GM19023 (cell line): ENCODE measurements at regions not wholly inside any gene's neighbourhood (a gene's known extent, or its start where the extent isn't known, plus 50 kb on each side); places are given as distances from the start of the nearest gene placed in this dataset.

Source experiments
- ATAC-seq: cut with Tn5 transposase; IDR thresholded peaks from one replicate; pipeline ENCODE4 v1.9.1; 2021; ENCODE audit warnings: mild to moderate bottlenecking, moderate library complexity; ENCODE audit not compliant: unreplicated experiment

- ATAC-seq: no peak
Observed at GRCh38 chr18:78725426-78725825, 254.2 kb upstream of the SALL3 start.

GRCh38 chr18:78726326-78727056, 253.1 kb upstream of the SALL3 start:
- ATAC-seq: no peak

GRCh38 chr18:78727057-78727739, 252.4 kb upstream of the SALL3 start:
- ATAC-seq: no peak

- ATAC-seq: no peak
Observed at GRCh38 chr18:78727877-78728783, 251.5 kb upstream of the SALL3 start.

- no peak for ATAC-seq
Observed at GRCh38 chr18:78728784-78729467, 250.7 kb upstream of the SALL3 start.

GRCh38 chr18:78730546-78730945, 249.1 kb upstream of the SALL3 start:
- ATAC-seq: no peak

- ATAC-seq: no peak
Observed at GRCh38 chr18:78731016-78731397, 248.6 kb upstream of the SALL3 start.

GRCh38 chr18:78731398-78732032, 248.1 kb upstream of the SALL3 start:
- ATAC-seq: no peak

- no peak for ATAC-seq
Observed at GRCh38 chr18:78732273-78733210, 247.1 kb upstream of the SALL3 start.

GRCh38 chr18:78733762-78734613, 245.6 kb upstream of the SALL3 start:
- no peak for ATAC-seq

GRCh38 chr18:78734614-78734945, 245.0 kb upstream of the SALL3 start:
- ATAC-seq: no peak

GRCh38 chr18:78735131-78736014, 244.2 kb upstream of the SALL3 start:
- no peak for ATAC-seq

- ATAC-seq: no peak
Observed at GRCh38 chr18:78736015-78736690, 243.5 kb upstream of the SALL3 start.

GRCh38 chr18:78737006-78737915, 242.4 kb upstream of the SALL3 start:
- no peak for ATAC-seq

GRCh38 chr18:78738076-78738690, 241.4 kb upstream of the SALL3 start:
- ATAC-seq: no peak

GRCh38 chr18:78739115-78739514, 240.5 kb upstream of the SALL3 start:
- no peak for ATAC-seq
